ENCODE measurements at regions not wholly inside any gene's neighbourhood (a gene's known extent, or its start where the extent isn't known, plus 50 kb on each side); places are given as distances from the start of the nearest gene placed in this dataset.

- TF ChIP-seq NFIC (IDR thresholded peaks at IDR 0.05) (no peak), EGR1 (IDR thresholded peaks at IDR 0.05) (no peak), USF1 (IDR thresholded peaks at IDR 0.05) (no peak), TAF1 (IDR thresholded peaks at IDR 0.05; ENCODE audit: low read depth) (no peak), CEBPB (IDR thresholded peaks at IDR 0.05) (no peak), TEAD4 (IDR thresholded peaks at IDR 0.05) (no peak), FOXM1 (IDR thresholded peaks at IDR 0.05; ENCODE audit: borderline replicate concordance, low read depth) (no peak), CREB1 (IDR thresholded peaks at IDR 0.05; ENCODE audit: low read depth) (no peak), REST (IDR thresholded peaks at IDR 0.05; ENCODE audit: low read depth) (no peak), ZBTB7A (IDR thresholded peaks at IDR 0.05; ENCODE audit: low read depth) (no peak), TCF12 (IDR thresholded peaks at IDR 0.05; ENCODE audit: low read depth) (no peak), YY1 (IDR thresholded peaks at IDR 0.05; ENCODE audit: low read depth) (no peak), EP300 (IDR thresholded peaks at IDR 0.05; ENCODE audit: borderline replicate concordance) (no peak)
Measured at GRCh38 chr1:234713440-234713839, 103.5 kb upstream of the IRF2BP2 start.

GRCh38 chr1:234712891-234713305 is 102.9 kb upstream of the IRF2BP2 start:
- TF ChIP-seq NFIC (IDR thresholded peaks at IDR 0.05) (no peak), YY1 (IDR thresholded peaks at IDR 0.05; ENCODE audit: low read depth) (no peak), TCF12 (IDR thresholded peaks at IDR 0.05; ENCODE audit: low read depth) (no peak), CREB1 (IDR thresholded peaks at IDR 0.05; ENCODE audit: low read depth) (no peak), ZBTB7A (IDR thresholded peaks at IDR 0.05; ENCODE audit: low read depth) (no peak), USF1 (IDR thresholded peaks at IDR 0.05) (no peak), TAF1 (IDR thresholded peaks at IDR 0.05; ENCODE audit: low read depth) (no peak)

GRCh38 chr1:234710936-234711724 is 101.2 kb upstream of the IRF2BP2 start:
- TF ChIP-seq NFIC (IDR thresholded peaks at IDR 0.05) (no peak), FOXM1 (IDR thresholded peaks at IDR 0.05; ENCODE audit: borderline replicate concordance, low read depth) (no peak), EP300 (IDR thresholded peaks at IDR 0.05; ENCODE audit: borderline replicate concordance) (no peak), RAD21 (IDR thresholded peaks at IDR 0.05; ENCODE audit: low read depth) (no peak), REST (IDR thresholded peaks at IDR 0.05; ENCODE audit: low read depth) (no peak), CREB1 (IDR thresholded peaks at IDR 0.05; ENCODE audit: low read depth) (no peak), USF1 (IDR thresholded peaks at IDR 0.05) (no peak), ZBTB7A (IDR thresholded peaks at IDR 0.05; ENCODE audit: low read depth) (no peak), TAF1 (IDR thresholded peaks at IDR 0.05; ENCODE audit: low read depth) (no peak), CEBPB (IDR thresholded peaks at IDR 0.05) (no peak), TEAD4 (IDR thresholded peaks at IDR 0.05) (no peak), EGR1 (IDR thresholded peaks at IDR 0.05) (no peak), MAX (IDR thresholded peaks at IDR 0.05) (no peak), YY1 (IDR thresholded peaks at IDR 0.05; ENCODE audit: low read depth) (no peak), TCF12 (IDR thresholded peaks at IDR 0.05; ENCODE audit: low read depth) (no peak)

GRCh38 chr1:234710381-234710780 is 100.4 kb upstream of the IRF2BP2 start:
- TF ChIP-seq EGR1 (IDR thresholded peaks at IDR 0.05) (no peak), EP300 (IDR thresholded peaks at IDR 0.05; ENCODE audit: borderline replicate concordance) (no peak)

- no peak for TF ChIP-seq NFIC (IDR thresholded peaks at IDR 0.05)
- TF ChIP-seq EGR1 (IDR thresholded peaks at IDR 0.05): no peak
- no peak for TF ChIP-seq FOXM1 (IDR thresholded peaks at IDR 0.05; ENCODE audit: borderline replicate concordance, low read depth)
- no peak for TF ChIP-seq YY1 (IDR thresholded peaks at IDR 0.05; ENCODE audit: low read depth)
- TF ChIP-seq MAX (IDR thresholded peaks at IDR 0.05): no peak
- no peak for TF ChIP-seq RAD21 (IDR thresholded peaks at IDR 0.05; ENCODE audit: low read depth)
Measured at GRCh38 chr1:234709473-234710228, 99.7 kb upstream of the IRF2BP2 start.
